Kidney epithelial cell (primary cell): ENCODE measurements at regions not wholly inside any gene's neighbourhood (a gene's known extent, or its start where the extent isn't known, plus 50 kb on each side); places are given as distances from the start of the nearest gene placed in this dataset.

ENCODE experiments used
- DNase-seq: peaks from one replicate; pipeline ENCODE4 v3.0.0-alpha.2; 2010; ENCODE audit warnings: low read depth
- H3K27me3 ChIP-seq: 2 replicates; pipeline ENCODE4 v1.6.0; 2011; ENCODE audit warnings: low read length; ENCODE audit not compliant: control insufficient read depth, insufficient read depth
- H3K36me3 ChIP-seq: 2 replicates; pipeline ENCODE4 v1.5.1; 2011; ENCODE audit warnings: low read length; ENCODE audit not compliant: control insufficient read depth, insufficient read depth
- H3K4me3 ChIP-seq: 2 replicates; pipeline ENCODE4 v1.5.1; 2011; ENCODE audit warnings: low read depth, mild to moderate bottlenecking, control low read depth, low read length
- TF ChIP-seq, protein P1 (sequence below): IDR thresholded peaks from 2 replicates; pipeline ENCODE4 v1.5.1; 2011; ENCODE audit warnings: mild to moderate bottlenecking, moderate library complexity, low read length, control low read depth, inconsistent platforms; ENCODE audit not compliant: insufficient read depth, poor library complexity, severe bottlenecking

DNA sequence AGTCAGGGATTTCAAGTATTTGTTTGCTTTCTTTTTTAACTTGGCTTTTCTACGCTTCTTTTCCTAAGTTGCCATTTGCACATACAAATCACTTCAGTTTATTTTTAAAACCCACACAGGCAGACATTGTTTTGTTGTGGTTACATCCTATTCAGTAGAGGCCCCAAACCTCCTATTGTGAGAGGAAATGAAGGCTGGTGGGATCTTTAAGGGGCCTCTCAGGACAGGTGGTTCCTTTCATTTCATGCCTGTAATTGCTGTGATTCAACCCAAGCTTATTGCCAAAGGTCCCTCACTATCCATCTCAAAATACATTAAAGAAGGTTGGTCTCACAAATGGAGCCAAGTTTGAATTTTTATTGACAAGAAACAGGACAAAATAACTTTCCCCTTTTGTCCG, 257.1 kb downstream of the ADAMTS20 start:
- no peak for DNase-seq
- H3K36me3 ChIP-seq = no peaks in the 10 kb centered on the region
- TF ChIP-seq, protein P1, sequence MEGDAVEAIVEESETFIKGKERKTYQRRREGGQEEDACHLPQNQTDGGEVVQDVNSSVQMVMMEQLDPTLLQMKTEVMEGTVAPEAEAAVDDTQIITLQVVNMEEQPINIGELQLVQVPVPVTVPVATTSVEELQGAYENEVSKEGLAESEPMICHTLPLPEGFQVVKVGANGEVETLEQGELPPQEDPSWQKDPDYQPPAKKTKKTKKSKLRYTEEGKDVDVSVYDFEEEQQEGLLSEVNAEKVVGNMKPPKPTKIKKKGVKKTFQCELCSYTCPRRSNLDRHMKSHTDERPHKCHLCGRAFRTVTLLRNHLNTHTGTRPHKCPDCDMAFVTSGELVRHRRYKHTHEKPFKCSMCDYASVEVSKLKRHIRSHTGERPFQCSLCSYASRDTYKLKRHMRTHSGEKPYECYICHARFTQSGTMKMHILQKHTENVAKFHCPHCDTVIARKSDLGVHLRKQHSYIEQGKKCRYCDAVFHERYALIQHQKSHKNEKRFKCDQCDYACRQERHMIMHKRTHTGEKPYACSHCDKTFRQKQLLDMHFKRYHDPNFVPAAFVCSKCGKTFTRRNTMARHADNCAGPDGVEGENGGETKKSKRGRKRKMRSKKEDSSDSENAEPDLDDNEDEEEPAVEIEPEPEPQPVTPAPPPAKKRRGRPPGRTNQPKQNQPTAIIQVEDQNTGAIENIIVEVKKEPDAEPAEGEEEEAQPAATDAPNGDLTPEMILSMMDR = no peak
- H3K4me3 ChIP-seq = no peak overlapping the region
- no peaks in the 10 kb centered on the region for H3K27me3 ChIP-seq

DNA sequence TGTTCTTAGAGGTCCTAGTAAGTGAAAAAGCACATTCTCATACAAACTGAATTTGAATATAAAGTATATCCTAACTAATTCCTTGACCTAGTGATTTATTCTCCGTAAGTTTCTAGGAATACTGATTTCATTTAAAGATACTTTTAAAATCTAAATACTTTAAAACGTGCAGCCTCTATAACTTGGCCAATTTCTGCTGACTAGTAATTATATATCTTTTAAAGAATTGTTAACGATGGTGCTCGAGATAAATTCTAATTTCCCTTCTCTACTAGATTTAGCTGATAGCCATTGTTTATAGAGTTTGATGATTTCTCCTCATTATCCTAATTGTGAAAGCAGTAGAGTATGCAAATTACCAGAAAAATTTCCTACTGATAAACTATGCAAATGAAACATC, 257.9 kb downstream of the ADAMTS20 start:
- Histone ChIP-seq H3K27me3 (no peaks in the 10 kb centered on the region), H3K4me3 (no peak overlapping the region), H3K36me3 (no peaks in the 10 kb centered on the region)
- TF ChIP-seq, protein P1 = no peak
- DNase-seq = no peak

DNA sequence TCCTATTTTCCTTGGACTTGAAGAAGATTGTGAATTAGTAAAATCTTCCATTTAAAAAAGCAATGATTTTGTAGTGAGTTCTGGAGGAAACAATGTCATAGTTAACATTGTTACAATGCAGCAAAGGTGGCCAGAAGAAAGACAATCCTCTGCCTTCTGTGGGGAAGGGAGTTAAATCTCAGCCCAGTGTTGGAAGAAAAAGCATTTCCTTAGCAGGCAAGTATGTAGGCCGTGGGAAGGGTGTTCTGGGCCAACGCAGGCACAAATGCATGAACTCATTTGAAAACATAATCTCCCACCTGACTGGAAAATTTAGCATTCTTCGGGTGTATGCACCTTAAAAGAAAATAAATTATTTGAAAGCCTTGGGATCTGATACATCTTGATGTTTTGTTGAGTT, 258.6 kb downstream of the ADAMTS20 start:
- no peak for DNase-seq
- TF ChIP-seq, protein P1 = no peak

DNA sequence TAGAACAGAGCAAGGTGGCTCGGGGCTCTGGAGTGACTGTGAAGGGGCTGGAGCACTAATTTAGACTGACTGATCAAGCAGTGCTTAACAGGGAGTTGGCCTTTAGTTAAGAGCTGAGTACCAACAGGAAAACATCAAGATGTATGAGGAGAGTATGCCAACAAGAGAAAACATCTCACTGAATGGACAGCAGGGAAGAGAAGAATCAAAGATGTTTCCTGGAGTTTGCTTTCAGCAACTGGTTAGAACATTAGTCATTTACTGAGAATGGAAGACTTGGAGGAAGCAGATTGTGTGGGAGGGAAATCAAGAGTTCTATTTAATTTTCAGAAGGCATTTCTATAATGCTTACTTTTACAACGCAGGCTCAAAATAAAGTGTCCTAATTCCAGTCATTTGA, 259.3 kb downstream of the ADAMTS20 start:
- H3K36me3 ChIP-seq = no peaks in the 10 kb centered on the region
- DNase-seq = no peak
- TF ChIP-seq, protein P1 = no peak

More for the DNA sequence above, 258.6 kb downstream of the ADAMTS20 start:
- H3K36me3 ChIP-seq = no peaks in the 10 kb centered on the region
- no peaks in the 10 kb centered on the region for H3K27me3 ChIP-seq
- no peak overlapping the region for H3K4me3 ChIP-seq

DNA sequence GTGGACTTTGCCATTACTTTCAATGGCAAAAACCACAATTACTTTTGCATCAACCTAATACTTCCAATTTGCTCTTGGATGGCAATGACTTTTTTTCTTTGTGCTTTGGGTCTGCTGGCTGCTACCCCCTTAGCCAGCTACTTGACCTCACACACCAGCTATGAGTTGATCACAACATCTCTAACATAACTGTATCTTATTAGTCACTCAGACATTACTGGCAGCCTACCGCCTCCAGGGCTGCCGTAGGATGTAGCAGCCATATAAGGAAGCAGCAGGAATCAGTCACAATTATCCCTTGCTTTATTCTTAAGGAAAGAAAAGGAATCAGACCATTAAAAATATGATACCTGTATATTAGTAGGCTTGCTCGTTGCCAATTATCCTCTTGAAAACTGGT, 260.5 kb downstream of the ADAMTS20 start:
- Histone ChIP-seq H3K36me3 (no peaks in the 10 kb centered on the region), H3K4me3 (no peak overlapping the region), H3K27me3 (no peaks in the 10 kb centered on the region)
- DNase-seq = no peak
- TF ChIP-seq, protein P1 = no peak

More for the DNA sequence above, 259.3 kb downstream of the ADAMTS20 start:
- no peaks in the 10 kb centered on the region for H3K27me3 ChIP-seq
- H3K4me3 ChIP-seq = no peak overlapping the region

DNA sequence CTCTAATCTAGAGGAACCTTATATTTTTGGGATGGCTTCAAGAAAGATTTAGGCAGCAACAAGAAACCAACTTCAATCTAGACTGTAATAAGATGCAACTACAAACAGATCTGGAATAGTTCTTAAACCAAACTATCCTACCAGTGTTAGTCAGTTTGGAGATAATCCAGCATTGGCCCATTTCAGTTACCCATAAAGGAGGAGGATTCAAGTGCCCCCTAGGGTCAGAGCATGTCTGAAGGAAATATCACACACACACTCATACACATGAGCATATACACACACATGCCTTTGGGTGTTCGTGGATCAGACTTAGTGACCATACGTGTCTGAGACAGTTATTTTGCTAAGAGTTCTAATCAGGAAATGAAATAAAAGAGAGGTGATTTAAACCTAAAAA, 261.2 kb downstream of the ADAMTS20 start:
- H3K4me3 ChIP-seq = no peak overlapping the region
- TF ChIP-seq, protein P1 = no peak
- no peaks in the 10 kb centered on the region for H3K36me3 ChIP-seq
- DNase-seq = no peak
- no peaks in the 10 kb centered on the region for H3K27me3 ChIP-seq
